ENCODE measurements at regions not wholly inside any gene's neighbourhood (a gene's known extent, or its start where the extent isn't known, plus 50 kb on each side); places are given as distances from the start of the nearest gene placed in this dataset.
A peak's percentile ranks its signal among the peaks of the same experiment; 100 is the strongest.

GRCh38 chrX:773292-774025 is 142.9 kb downstream of the SHOX start:
- DNase-seq, result no peak
- Histone ChIP-seq H3K9me3 (ENCODE audit: control extremely low read depth in 1 of 3, control insufficient read depth in 2 of 3, insufficient read depth in 1 of 3, low read length in 2 of 3) (peaks cover 0 to 11% (median 0%) of the 10 kb centered on the region in 3 donors), H3K27me3 (replicated peaks in 1 of 4; ENCODE audit: control extremely low read depth in 1 of 4, control insufficient read depth in 3 of 4, insufficient read depth in 4 of 4, low read length in 3 of 4) (no peaks in the 10 kb centered on the region), H3K36me3 (replicated peaks in 1 of 2; ENCODE audit: control extremely low read depth in 1 of 2, control insufficient read depth in 1 of 2, extremely low read depth in 1 of 2, insufficient read depth in 2 of 2, low read length in 1 of 2) (no peaks in the 10 kb centered on the region), H3K4me2 (replicated peaks; ENCODE audit: low read depth, low read length, poor library complexity, severe bottlenecking) (no peak overlapping the region), H3K27ac (ENCODE audit: low read length in 2 of 2) (no peak overlapping the region), H2AFZ (ENCODE audit: insufficient read depth, low read depth, low read length, poor library complexity, severe bottlenecking) (no peak overlapping the region), H3K4me3 (ENCODE audit: control extremely low read depth in 1 of 5, extremely low read depth in 1 of 5, insufficient read depth in 1 of 5, low read depth in 2 of 5, low read length in 4 of 5) (no peak overlapping the region), H3K4me1 (ENCODE audit: control insufficient read depth in 2 of 2, insufficient read depth in 2 of 2, low read length in 2 of 2) (no peaks in the 10 kb centered on the region), H4K20me1 (ENCODE audit: control insufficient read depth, insufficient read depth, low read length, poor library complexity, severe bottlenecking) (no peaks in the 10 kb centered on the region), H3K79me2 (ENCODE audit: control insufficient read depth, insufficient read depth, low read length) (no peaks in the 10 kb centered on the region), H3K9ac (ENCODE audit: low read length) (no peak overlapping the region)
- CTCF ChIA-PET, result no interaction called here
- no peak overlapping the region for H3K4me3 Mint-ChIP-seq
- peaks cover 4% of the 10 kb centered on the region for H3K9me3 Mint-ChIP-seq (ENCODE audit: insufficient read depth)
- no peak overlapping the region for H3K27ac Mint-ChIP-seq
- ATAC-seq (ENCODE audit: low read depth), result no peak
- no peaks in the 10 kb centered on the region for H3K4me1 Mint-ChIP-seq
- POLR2A ChIA-PET, result no interaction called here
- TF ChIP-seq EZH2 (IDR thresholded peaks at IDR 0.05; ENCODE audit: borderline replicate concordance, insufficient read depth, low read depth, low read length, poor library complexity, severe bottlenecking) (no peak), CTCF (IDR thresholded peaks at IDR 0.05) (peak; percentile 18)
- intact Hi-C loops (cut with micrococcal nuclease), result no loop called here
- H3K27me3 Mint-ChIP-seq, result no peaks in the 10 kb centered on the region
- 80% methylated on average over 6 of the region's 9 CpGs for WGBS (ENCODE audit: insufficient coverage)

- WGBS (ENCODE audit: insufficient coverage), result 97% methylated on average over 3 of the region's 6 CpGs
- Mint-ChIP-seq H3K27ac (no peak overlapping the region), H3K4me3 (no peak overlapping the region), H3K9me3 (ENCODE audit: insufficient read depth) (peaks cover 9% of the 10 kb centered on the region), H3K27me3 (no peaks in the 10 kb centered on the region), H3K4me1 (no peaks in the 10 kb centered on the region)
- no peaks in the 10 kb centered on the region for H3K36me3 ChIP-seq (replicated peaks in 1 of 2; ENCODE audit: control extremely low read depth in 1 of 2, control insufficient read depth in 1 of 2, extremely low read depth in 1 of 2, insufficient read depth in 2 of 2, low read length in 1 of 2)
- ATAC-seq (ENCODE audit: low read depth) (no peak), DNase-seq (no peak)
- ChIA-PET CTCF (no interaction called here), POLR2A (no interaction called here)
- intact Hi-C loops (cut with micrococcal nuclease), result no loop called here
- H2AFZ ChIP-seq (ENCODE audit: insufficient read depth, low read depth, low read length, poor library complexity, severe bottlenecking), result no peak overlapping the region
- H3K27ac ChIP-seq (ENCODE audit: low read length in 2 of 2), result no peak overlapping the region
- TF ChIP-seq EZH2 (IDR thresholded peaks at IDR 0.05; ENCODE audit: borderline replicate concordance, insufficient read depth, low read depth, low read length, poor library complexity, severe bottlenecking) (no peak), CTCF (IDR thresholded peaks at IDR 0.05) (no peak)
- H4K20me1 ChIP-seq (ENCODE audit: control insufficient read depth, insufficient read depth, low read length, poor library complexity, severe bottlenecking), result no peaks in the 10 kb centered on the region
- H3K9me3 ChIP-seq (ENCODE audit: control extremely low read depth in 1 of 3, control insufficient read depth in 2 of 3, insufficient read depth in 1 of 3, low read length in 2 of 3), result peaks cover 0 to 10% (median 0%) of the 10 kb centered on the region in 3 donors
- H3K79me2 ChIP-seq (ENCODE audit: control insufficient read depth, insufficient read depth, low read length), result no peaks in the 10 kb centered on the region
- H3K4me3 ChIP-seq (ENCODE audit: control extremely low read depth in 1 of 5, extremely low read depth in 1 of 5, insufficient read depth in 1 of 5, low read depth in 2 of 5, low read length in 4 of 5), result no peak overlapping the region
- no peaks in the 10 kb centered on the region for H3K4me1 ChIP-seq (ENCODE audit: control insufficient read depth in 2 of 2, insufficient read depth in 2 of 2, low read length in 2 of 2)
- H3K4me2 ChIP-seq (replicated peaks; ENCODE audit: low read depth, low read length, poor library complexity, severe bottlenecking), result no peak overlapping the region
- no peak overlapping the region for H3K9ac ChIP-seq (ENCODE audit: low read length)
- H3K27me3 ChIP-seq (replicated peaks in 1 of 4; ENCODE audit: control extremely low read depth in 1 of 4, control insufficient read depth in 3 of 4, insufficient read depth in 4 of 4, low read length in 3 of 4), result no peaks in the 10 kb centered on the region
Observed at GRCh38 chrX:771536-771935, 140.9 kb downstream of the SHOX start.
